GM12878 (cell line): ENCODE measurements at regions not wholly inside any gene's neighbourhood (a gene's known extent, or its start where the extent isn't known, plus 50 kb on each side); places are given as distances from the start of the nearest gene placed in this dataset.
A peak's percentile ranks its signal among the peaks of the same experiment; 100 is the strongest.
"Not testable (repeated sequence)": the region's sequence is repeated elsewhere in the genome, so short reads cannot be mapped to it uniquely, and the experiment has no call there.

Experiments used
- ATAC-seq: fragments of 200-7000 bp; cut with Tn5 transposase; 3 replicates; pipeline ENCODE4 v1.9.1; 2020; ENCODE audit warnings: mild to moderate bottlenecking, moderate library complexity
- BruUV-seq: library from RNA; stranded (reverse); fragments of 400-500 nt; replicated peaks from 2 replicates; lab custom pipeline; 2021; lab: Mats Ljungman, UMichigan
- CTCF ChIA-PET: fragments of 300-600 bp; sonication (Branson Sonifier 250); formaldehyde crosslinking; extraction: SDS; loops from one replicate; lab custom pipeline; 2021; ENCODE audit warnings: inconsistent platforms; lab: Yijun Ruan, JAX
- POLR2A ChIA-PET: fragments of 350-600 bp; formaldehyde crosslinking; extraction: SDS; loops from one replicate; lab custom pipeline; 2021; ENCODE audit warnings: inconsistent platforms; lab: Charles Lee
- RAD21 ChIA-PET: fragments of 300-600 bp; sonication (Branson Sonifier 250); formaldehyde crosslinking; loops from one replicate; lab custom pipeline; 2023; ENCODE audit warnings: antibody characterized with exemption; ENCODE audit not compliant: unreplicated experiment; lab: Charles Lee
- SMC1A ChIA-PET: fragments of 300-600 bp; sonication (Branson Sonifier 250); formaldehyde crosslinking; loops from one replicate; lab custom pipeline; 2023; ENCODE audit not compliant: unreplicated experiment, uncharacterized antibody; lab: Charles Lee
- DNase-seq: peaks from one replicate; pipeline ENCODE4 v3.0.0-alpha.2; 2011; ENCODE audit warnings: low read depth, low spot score
- FAIRE-seq: peaks from 3 replicates; lab custom pipeline; 2011; peaks lifted over from hg19 to GRCh38; lab: Jason Lieb, UNC
- H2AFZ ChIP-seq: 2 replicates; pipeline ENCODE4 v1.6.0; 2011; ENCODE audit warnings: low read depth, low read length, control low read depth; ENCODE audit not compliant: control insufficient read depth
- H3K27ac ChIP-seq: 2 replicates; pipeline ENCODE4 v1.5.1; 2011; ENCODE audit warnings: control low read depth; ENCODE audit not compliant: control insufficient read depth, insufficient read depth
- H3K27me3 ChIP-seq, 2 experiments: replicated peaks in 1 of 2; 2 replicates each; pipeline versions ENCODE4 v1.6.0 to v1.6.1; 2011; ENCODE audit warnings: low read length in 1 of 2; ENCODE audit not compliant: control insufficient read depth in 2 of 2, insufficient read depth in 2 of 2
- H3K36me3 ChIP-seq, 2 experiments: 2 replicates each; pipeline ENCODE4 v1.5.1; 2011; ENCODE audit warnings: low read length in 1 of 2; ENCODE audit not compliant: control insufficient read depth in 2 of 2, insufficient read depth in 2 of 2
- H3K4me1 ChIP-seq: 2 replicates; pipeline ENCODE4 v1.6.1; 2011; ENCODE audit warnings: mild to moderate bottlenecking, low read length, moderate library complexity, mixed read lengths; ENCODE audit not compliant: control insufficient read depth, insufficient read depth
- H3K4me2 ChIP-seq: 2 replicates; pipeline ENCODE4 v1.6.0; 2011; ENCODE audit warnings: control low read depth; ENCODE audit not compliant: control insufficient read depth, insufficient read depth
- H3K4me3 ChIP-seq: fragments of 200-600 bp; sonication (generic); 2 replicates; pipeline ENCODE4 v1.5.1; 2016
- H3K79me2 ChIP-seq: 2 replicates; pipeline ENCODE4 v1.6.0; 2011; ENCODE audit warnings: low read length; ENCODE audit not compliant: control insufficient read depth, insufficient read depth
- H3K9ac ChIP-seq: 2 replicates; pipeline ENCODE4 v1.8.0; 2011; ENCODE audit warnings: low read length, control low read depth, mixed read lengths; ENCODE audit not compliant: control insufficient read depth, insufficient read depth
- H3K9me3 ChIP-seq: replicated peaks from 3 replicates; pipeline ENCODE4 v1.5.1; 2011; ENCODE audit warnings: mild to moderate bottlenecking, low read length; ENCODE audit not compliant: control insufficient read depth, insufficient read depth
- H4K20me1 ChIP-seq: 2 replicates; pipeline ENCODE4 v1.6.0; 2011; ENCODE audit not compliant: control insufficient read depth, insufficient read depth
- BACH1 ChIP-seq: fragments of 450-650 bp; IDR thresholded peaks from 2 replicates; pipeline ENCODE4 v1.6.1; 2017; ENCODE audit warnings: mild to moderate bottlenecking, borderline replicate concordance
- EZH2 ChIP-seq: IDR thresholded peaks from 2 replicates; pipeline ENCODE4 v1.6.1; 2012; ENCODE audit warnings: low read depth, mild to moderate bottlenecking, control low read depth, inconsistent platforms, low read length, borderline replicate concordance; ENCODE audit not compliant: control insufficient read depth
- FOS ChIP-seq: IDR thresholded peaks from 3 replicates; pipeline ENCODE4 v1.6.1; 2011; ENCODE audit warnings: borderline replicate concordance; ENCODE audit not compliant: insufficient read length; ENCODE audit errors: extremely low read depth
- KLF5 ChIP-seq: fragments of 450-650 bp; IDR thresholded peaks from 2 replicates; pipeline ENCODE4 v1.6.1; 2014; ENCODE audit warnings: mild to moderate bottlenecking; ENCODE audit not compliant: partially characterized antibody
- MEF2B ChIP-seq: fragments of 450-650 bp; IDR thresholded peaks from 2 replicates; pipeline ENCODE4 v1.6.1; 2018; ENCODE audit warnings: mild to moderate bottlenecking, moderate library complexity; ENCODE audit not compliant: partially characterized antibody, poor library complexity, severe bottlenecking
- POLR2A ChIP-seq: IDR thresholded peaks from 2 replicates; pipeline ENCODE4 v1.6.1; 2011; ENCODE audit warnings: low read depth, mild to moderate bottlenecking, low read length
- RELA ChIP-seq: fragments of 450-650 bp; IDR thresholded peaks from 2 replicates; pipeline ENCODE4 v1.8.0; 2014; ENCODE audit warnings: borderline replicate concordance; ENCODE audit not compliant: partially characterized antibody
- ZNF217 ChIP-seq: fragments of 450-650 bp; IDR thresholded peaks from 2 replicates; pipeline ENCODE4 v1.6.1; 2017; ENCODE audit warnings: antibody characterized with exemption, mild to moderate bottlenecking
- ZNF384 ChIP-seq: IDR thresholded peaks from 2 replicates; pipeline ENCODE4 v1.6.1; 2012; ENCODE audit warnings: low read depth, mild to moderate bottlenecking, low read length, improper control_type of control experiment, borderline replicate concordance
- WGBS: methylation state at CpG from one replicate; pipeline ENCODE4 v1.1.6; 2016; ENCODE audit warnings: low lambda C conversion rate; ENCODE audit not compliant: insufficient replicate concordance, insufficient coverage; ENCODE audit errors: missing lambda C conversion rate; 5-methylcytosine and 5-hydroxymethylcytosine counted together
- in situ Hi-C: fragments of 300-500 bp; cut with MboI; formaldehyde crosslinking; loops from 9 replicates; pipeline ENCODE4 v1.14.3; 2018; ENCODE audit warnings: mixed read lengths
- intact Hi-C: fragments of 100-400 bp; cut with micrococcal nuclease; formaldehyde crosslinking; loops from one replicate; pipeline ENCODE4 v1.14.2; 2022; ENCODE audit not compliant: unreplicated experiment
- TF ChIP-seq, protein P1 (sequence below), 3 experiments: IDR thresholded peaks in 2 of 3; conservative IDR thresholded peaks in 1 of 3; 2 replicates each; pipeline ENCODE4 v1.5.1; 2011; ENCODE audit warnings: low read depth in 3 of 3, low read length in 3 of 3, mild to moderate bottlenecking in 3 of 3, control low read depth in 2 of 3, moderate library complexity in 2 of 3, inconsistent platforms in 1 of 3, mixed read lengths in 1 of 3; ENCODE audit not compliant: control insufficient read depth in 2 of 3, insufficient read depth in 1 of 3; ENCODE audit errors: extremely low read depth in 1 of 3
- TF ChIP-seq, protein P2 (sequence below): IDR thresholded peaks from 2 replicates; pipeline ENCODE4 v1.6.1; 2011; ENCODE audit warnings: mild to moderate bottlenecking, low read depth, low read length, moderate library complexity; ENCODE audit not compliant: insufficient replicate concordance

DNA sequence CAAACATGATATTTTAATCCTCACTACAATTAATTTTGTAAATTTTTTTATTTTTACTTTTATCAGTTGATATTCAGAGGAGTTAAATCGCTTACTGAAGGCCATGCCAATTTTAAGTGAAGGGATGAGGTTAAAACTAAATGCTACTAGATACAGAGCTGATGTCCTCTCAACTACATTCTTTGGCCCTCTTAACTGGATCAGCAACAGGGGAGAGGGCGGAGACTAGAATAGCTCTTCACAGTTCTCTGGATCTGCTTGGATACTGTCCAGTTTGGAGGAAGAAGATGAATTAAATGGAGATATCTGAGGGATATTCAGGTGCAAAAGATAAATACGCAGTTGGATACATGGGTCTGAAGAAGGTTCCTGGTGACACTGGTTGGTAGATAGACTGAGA, 85.6 kb upstream of the LYSMD4 start (continued):
- TF ChIP-seq, protein P1, sequence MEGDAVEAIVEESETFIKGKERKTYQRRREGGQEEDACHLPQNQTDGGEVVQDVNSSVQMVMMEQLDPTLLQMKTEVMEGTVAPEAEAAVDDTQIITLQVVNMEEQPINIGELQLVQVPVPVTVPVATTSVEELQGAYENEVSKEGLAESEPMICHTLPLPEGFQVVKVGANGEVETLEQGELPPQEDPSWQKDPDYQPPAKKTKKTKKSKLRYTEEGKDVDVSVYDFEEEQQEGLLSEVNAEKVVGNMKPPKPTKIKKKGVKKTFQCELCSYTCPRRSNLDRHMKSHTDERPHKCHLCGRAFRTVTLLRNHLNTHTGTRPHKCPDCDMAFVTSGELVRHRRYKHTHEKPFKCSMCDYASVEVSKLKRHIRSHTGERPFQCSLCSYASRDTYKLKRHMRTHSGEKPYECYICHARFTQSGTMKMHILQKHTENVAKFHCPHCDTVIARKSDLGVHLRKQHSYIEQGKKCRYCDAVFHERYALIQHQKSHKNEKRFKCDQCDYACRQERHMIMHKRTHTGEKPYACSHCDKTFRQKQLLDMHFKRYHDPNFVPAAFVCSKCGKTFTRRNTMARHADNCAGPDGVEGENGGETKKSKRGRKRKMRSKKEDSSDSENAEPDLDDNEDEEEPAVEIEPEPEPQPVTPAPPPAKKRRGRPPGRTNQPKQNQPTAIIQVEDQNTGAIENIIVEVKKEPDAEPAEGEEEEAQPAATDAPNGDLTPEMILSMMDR (IDR thresholded peaks at IDR 0.05 in 2 of 3, conservative IDR thresholded peaks at IDR 0.05 in 1 of 3; ENCODE audit: control insufficient read depth in 2 of 3, extremely low read depth in 1 of 3, insufficient read depth in 1 of 3, low read depth in 3 of 3, low read length in 3 of 3), result no peak
- TF ChIP-seq MEF2B (no peak), ZNF217 (no peak), POLR2A (no peak), ZNF384 (no peak), KLF5 (no peak), EZH2 (no peak), FOS (no peak), BACH1 (no peak), RELA (no peak)
- TF ChIP-seq, protein P2, sequence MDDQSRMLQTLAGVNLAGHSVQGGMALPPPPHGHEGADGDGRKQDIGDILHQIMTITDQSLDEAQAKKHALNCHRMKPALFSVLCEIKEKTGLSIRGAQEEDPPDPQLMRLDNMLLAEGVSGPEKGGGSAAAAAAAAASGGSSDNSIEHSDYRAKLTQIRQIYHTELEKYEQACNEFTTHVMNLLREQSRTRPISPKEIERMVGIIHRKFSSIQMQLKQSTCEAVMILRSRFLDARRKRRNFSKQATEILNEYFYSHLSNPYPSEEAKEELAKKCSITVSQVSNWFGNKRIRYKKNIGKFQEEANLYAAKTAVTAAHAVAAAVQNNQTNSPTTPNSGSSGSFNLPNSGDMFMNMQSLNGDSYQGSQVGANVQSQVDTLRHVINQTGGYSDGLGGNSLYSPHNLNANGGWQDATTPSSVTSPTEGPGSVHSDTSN, result no peak

DNA sequence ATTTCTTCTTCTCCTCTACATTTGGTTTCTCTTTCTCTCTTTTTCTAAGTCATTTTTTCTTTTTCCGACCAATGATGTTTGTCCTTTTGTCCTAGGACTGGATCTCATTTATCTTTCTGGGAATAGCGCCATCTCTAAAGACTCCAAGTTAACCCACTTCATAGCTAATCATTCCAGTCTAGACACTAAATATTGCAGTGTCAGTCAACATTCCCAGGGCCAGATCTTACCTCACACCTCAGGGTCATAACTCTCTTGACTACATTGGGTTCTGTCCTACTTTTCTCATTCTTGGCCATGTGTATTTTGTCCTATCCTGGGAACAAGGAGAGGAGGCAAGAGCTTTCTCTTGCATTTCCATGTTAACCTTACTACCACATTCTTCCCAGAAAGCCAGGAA, 83.6 kb upstream of the LYSMD4 start:
- SMC1A ChIA-PET, in situ Hi-C loops, CTCF ChIA-PET, H3K9ac ChIP-seq, H3K27ac ChIP-seq, BruUV-seq, H4K20me1 ChIP-seq, H2AFZ ChIP-seq, intact Hi-C loops, H3K36me3 ChIP-seq, H3K4me3 ChIP-seq, H3K4me2 ChIP-seq, H3K27me3 ChIP-seq, DNase-seq, RAD21 ChIA-PET, H3K9me3 ChIP-seq, H3K79me2 ChIP-seq, H3K4me1 ChIP-seq, ATAC-seq: not testable (repeated sequence)
- WGBS, result 100% methylated on average over 2 of the region's 2 CpGs
- peak; percentile 7 for FAIRE-seq
- POLR2A ChIA-PET, result interaction anchor here (0.6 kb wide), 1 partner anchor 1566 kb away, joined by 4 read pairs; no protein-coding TSS in a partner anchor

DNA sequence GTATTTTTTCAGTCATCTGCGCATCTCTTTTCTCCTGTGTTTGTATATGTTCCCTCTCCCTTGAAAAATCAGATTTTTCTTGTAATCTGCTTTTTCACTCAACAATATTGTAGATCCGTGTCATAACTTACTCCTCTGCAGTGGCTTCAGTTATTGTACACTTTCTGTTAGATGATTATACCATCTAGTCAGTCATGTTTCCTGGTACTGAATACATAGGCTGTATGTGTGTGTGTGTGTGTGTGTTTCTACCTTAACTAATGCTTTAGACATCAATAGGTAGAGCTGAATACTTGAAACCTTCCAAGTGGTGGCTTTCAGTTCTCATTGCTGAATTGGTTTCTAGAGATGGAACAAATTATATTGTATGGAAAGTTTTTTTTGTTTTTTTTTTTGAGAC, 77.4 kb upstream of the LYSMD4 start:
- DNase-seq, in situ Hi-C loops, H3K27ac ChIP-seq, H3K79me2 ChIP-seq, H4K20me1 ChIP-seq, H3K27me3 ChIP-seq, BruUV-seq, H3K9me3 ChIP-seq, H3K4me3 ChIP-seq, H3K9ac ChIP-seq, intact Hi-C loops, H3K4me1 ChIP-seq, ATAC-seq, CTCF ChIA-PET, H3K36me3 ChIP-seq, H2AFZ ChIP-seq, H3K4me2 ChIP-seq, FAIRE-seq: not testable (repeated sequence)
- WGBS, result 79% methylated on average over 2 of the region's 2 CpGs
- ChIA-PET RAD21 (interaction anchor here (0.6 kb wide), 1 partner anchor 72 kb away, joined by 3 read pairs; no protein-coding TSS in a partner anchor), SMC1A (interaction anchor here (0.9 to 2.0 kb wide), 5 partner anchors 9 to 1933 kb away, joined by 3 to 10 read pairs (median 4); no protein-coding TSS in a partner anchor), POLR2A (interaction anchor here (0.6 to 1.0 kb wide), 5 partner anchors 9 to 1933 kb away, joined by 3 to 4 read pairs (median 3); no protein-coding TSS in a partner anchor)
